B cell (primary cell): ENCODE measurements at regions not wholly inside any gene's neighbourhood (a gene's known extent, or its start where the extent isn't known, plus 50 kb on each side); places are given as distances from the start of the nearest gene placed in this dataset.

Experiments
- ATAC-seq: fragments of 200-7000 bp; cut with Tn5 transposase; one replicate; pipeline ENCODE4 v1.10.0; 2021; ENCODE audit warnings: low read depth, mild to moderate bottlenecking, moderate number of reproducible peaks, moderate library complexity
- CTCF ChIA-PET: fragments of 350-600 bp; sonication (Branson Sonifier 250); formaldehyde crosslinking; loops from one replicate; lab custom pipeline; 2021; ENCODE audit warnings: antibody characterized with exemption, inconsistent platforms; lab: Charles Lee
- POLR2A ChIA-PET: fragments of 350-600 bp; sonication (Branson Sonifier 250); formaldehyde crosslinking; loops from one replicate; lab custom pipeline; 2021; ENCODE audit warnings: antibody characterized with exemption; lab: Charles Lee
- DNase-seq: peaks from one replicate; pipeline ENCODE4 v3.0.0; 2013
- H2AFZ ChIP-seq: 2 replicates; pipeline ENCODE4 v1.6.1; 2012; ENCODE audit warnings: mild to moderate bottlenecking, low read depth, low read length; ENCODE audit not compliant: insufficient read depth, poor library complexity, severe bottlenecking
- H3K27ac ChIP-seq, 2 donors: 1 replicate in 1 of 2; 2 replicates in 1 of 2; pipeline ENCODE4 v1.5.1; 2012 to 2013; ENCODE audit warnings: low read length in 2 of 2, mild to moderate bottlenecking in 2 of 2, moderate library complexity in 1 of 2
- H3K27me3 ChIP-seq, 4 experiments: fragments of 200-600 bp in 1 of 4; sonication (generic) in 1 of 4; replicated peaks in 1 of 4; 1 replicate in 2 of 4; 2 replicates in 2 of 4; pipeline versions ENCODE4 v1.6.1 to v1.7.0; 2013 to 2016; ENCODE audit warnings: low read length in 3 of 4, mild to moderate bottlenecking in 2 of 4, mixed read lengths in 1 of 4, moderate library complexity in 1 of 4; ENCODE audit not compliant: insufficient read depth in 4 of 4, control insufficient read depth in 3 of 4; ENCODE audit errors: control extremely low read depth in 1 of 4
- H3K36me3 ChIP-seq, 2 experiments: replicated peaks in 1 of 2; 1 replicate in 1 of 2; 2 replicates in 1 of 2; pipeline versions ENCODE4 v1.6.1 to v1.7.1; 2013; ENCODE audit warnings: low read length in 1 of 2; ENCODE audit not compliant: insufficient read depth in 2 of 2, control insufficient read depth in 1 of 2; ENCODE audit errors: control extremely low read depth in 1 of 2, extremely low read depth in 1 of 2
- H3K4me1 ChIP-seq, 2 donors: fragments of 200-600 bp in 1 of 2; sonication (generic) in 1 of 2; 1 replicate in 1 of 2; 2 replicates in 1 of 2; pipeline versions ENCODE4 v1.5.1 to v1.6.1; 2013 to 2017; ENCODE audit warnings: low read length in 2 of 2; ENCODE audit not compliant: control insufficient read depth in 2 of 2, insufficient read depth in 2 of 2
- H3K4me2 ChIP-seq: replicated peaks from 2 replicates; pipeline ENCODE3; 2012; ENCODE audit warnings: mild to moderate bottlenecking, low read depth, low read length; ENCODE audit not compliant: poor library complexity, severe bottlenecking
- H3K4me3 ChIP-seq, 5 experiments: fragments of 200-600 bp in 1 of 5; sonication (generic) in 1 of 5; 1 replicate in 3 of 5; 2 replicates in 2 of 5; pipeline versions ENCODE4 v1.5.1 to v1.7.0; 2011 to 2016; ENCODE audit warnings: low read length in 4 of 5, mild to moderate bottlenecking in 4 of 5, low read depth in 2 of 5, control low read depth in 1 of 5, moderate library complexity in 1 of 5; ENCODE audit not compliant: insufficient read depth in 1 of 5; ENCODE audit errors: control extremely low read depth in 1 of 5, extremely low read depth in 1 of 5
- H3K79me2 ChIP-seq: fragments of 200-600 bp; sonication (generic); one replicate; pipeline ENCODE4 v1.6.0; 2016; ENCODE audit warnings: low read length; ENCODE audit not compliant: control insufficient read depth, insufficient read depth
- H3K9ac ChIP-seq: fragments of 200-600 bp; sonication (generic); 2 replicates; pipeline ENCODE4 v1.6.1; 2017; ENCODE audit warnings: mild to moderate bottlenecking, low read length, moderate library complexity
- H3K9me3 ChIP-seq, 3 donors: one replicate each; pipeline versions ENCODE4 v1.6.1 to v1.7.1; 2013; ENCODE audit warnings: low read length in 2 of 3; ENCODE audit not compliant: control insufficient read depth in 2 of 3, insufficient read depth in 1 of 3; ENCODE audit errors: control extremely low read depth in 1 of 3
- H4K20me1 ChIP-seq: 2 replicates; pipeline ENCODE4 v1.6.0; 2012; ENCODE audit warnings: mild to moderate bottlenecking, low read length; ENCODE audit not compliant: insufficient read depth, control insufficient read depth, poor library complexity, severe bottlenecking
- H3K27ac Mint-ChIP-seq: one replicate; pipeline ENCODE4 v1.8.0; 2021; ENCODE audit warnings: mixed read lengths
- H3K27me3 Mint-ChIP-seq: one replicate; pipeline ENCODE4 v1.8.0; 2021; ENCODE audit warnings: mixed read lengths
- H3K4me1 Mint-ChIP-seq: one replicate; pipeline ENCODE4 v1.8.0; 2021; ENCODE audit warnings: mixed read lengths
- H3K4me3 Mint-ChIP-seq: one replicate; pipeline ENCODE4 v1.8.0; 2021; ENCODE audit warnings: mixed read lengths
- H3K9me3 Mint-ChIP-seq: one replicate; pipeline ENCODE4 v1.8.0; 2022; ENCODE audit warnings: mixed read lengths; ENCODE audit not compliant: insufficient read depth
- CTCF ChIP-seq: fragments of 200-600 bp; IDR thresholded peaks from one replicate; pipeline ENCODE4 v1.8.0; 2022; ENCODE audit warnings: antibody characterized with exemption, mild to moderate bottlenecking
- EZH2 ChIP-seq: IDR thresholded peaks from 2 replicates; pipeline ENCODE4 v1.6.1; 2012; ENCODE audit warnings: borderline replicate concordance, low read depth, mild to moderate bottlenecking, moderate library complexity, low read length; ENCODE audit not compliant: insufficient read depth, poor library complexity, severe bottlenecking
- WGBS: methylation state at CpG from one replicate; pipeline ENCODE4 v1.1.5; 2013; ENCODE audit warnings: missing lambda C conversion rate; ENCODE audit not compliant: insufficient coverage; 5-methylcytosine and 5-hydroxymethylcytosine counted together
- intact Hi-C: fragments of 100-400 bp; cut with micrococcal nuclease; formaldehyde crosslinking; loops from one replicate; pipeline ENCODE4 v1.10.0; 2022

- no peaks in the 10 kb centered on the region for H3K27me3 ChIP-seq
- no CpG with 5 or more reads among the region's 3 CpGs for WGBS
- H4K20me1 ChIP-seq: no peaks in the 10 kb centered on the region
- Mint-ChIP-seq H3K27me3 (no peaks in the 10 kb centered on the region), H3K4me3 (no peak overlapping the region), H3K9me3 (no peaks in the 10 kb centered on the region), H3K27ac (no peak overlapping the region), H3K4me1 (no peaks in the 10 kb centered on the region)
- H3K27ac ChIP-seq: no peak overlapping the region
- ATAC-seq: no peak
- TF ChIP-seq EZH2 (no peak), CTCF (no peak)
- H3K4me1 ChIP-seq: no peaks in the 10 kb centered on the region
- no peaks in the 10 kb centered on the region for H3K79me2 ChIP-seq
- intact Hi-C loops: no loop called here
- H3K9ac ChIP-seq: no peak overlapping the region
- ChIA-PET CTCF (no interaction called here), POLR2A (no interaction called here)
- no peaks in the 10 kb centered on the region for H3K9me3 ChIP-seq
- no peaks in the 10 kb centered on the region for H3K36me3 ChIP-seq
- H2AFZ ChIP-seq: no peak overlapping the region
- no peak overlapping the region for H3K4me2 ChIP-seq
- no peak overlapping the region for H3K4me3 ChIP-seq
- no peak for DNase-seq
Observed at GRCh38 chr6:140160494-140160893, 786.0 kb upstream of the CITED2 start.

- ChIA-PET CTCF (no interaction called here), POLR2A (no interaction called here)
- no peaks in the 10 kb centered on the region for H3K9me3 Mint-ChIP-seq
- DNase-seq: no peak
- intact Hi-C loops: no loop called here
- H3K27ac ChIP-seq: no peak overlapping the region
- no peaks in the 10 kb centered on the region for H3K4me1 Mint-ChIP-seq
- no peaks in the 10 kb centered on the region for H3K4me1 ChIP-seq
- H3K27me3 Mint-ChIP-seq: no peaks in the 10 kb centered on the region
- H3K9me3 ChIP-seq: no peaks in the 10 kb centered on the region
- no peaks in the 10 kb centered on the region for H3K27me3 ChIP-seq
- H3K79me2 ChIP-seq: no peaks in the 10 kb centered on the region
- no peak overlapping the region for H3K4me2 ChIP-seq
- H3K4me3 Mint-ChIP-seq: no peak overlapping the region
- H3K9ac ChIP-seq: no peak overlapping the region
- no peak overlapping the region for H3K27ac Mint-ChIP-seq
- WGBS: no CpG with 5 or more reads among the region's 6 CpGs
- no peak overlapping the region for H3K4me3 ChIP-seq
- ATAC-seq: no peak
- TF ChIP-seq EZH2 (no peak), CTCF (no peak)
- H2AFZ ChIP-seq: no peak overlapping the region
- H4K20me1 ChIP-seq: no peaks in the 10 kb centered on the region
- no peaks in the 10 kb centered on the region for H3K36me3 ChIP-seq
Observed at GRCh38 chr6:140156131-140156530, 781.7 kb upstream of the CITED2 start.
